ENCODE measurements at regions not wholly inside any gene's neighbourhood (a gene's known extent, or its start where the extent isn't known, plus 50 kb on each side); places are given as distances from the start of the nearest gene placed in this dataset.

DNA sequence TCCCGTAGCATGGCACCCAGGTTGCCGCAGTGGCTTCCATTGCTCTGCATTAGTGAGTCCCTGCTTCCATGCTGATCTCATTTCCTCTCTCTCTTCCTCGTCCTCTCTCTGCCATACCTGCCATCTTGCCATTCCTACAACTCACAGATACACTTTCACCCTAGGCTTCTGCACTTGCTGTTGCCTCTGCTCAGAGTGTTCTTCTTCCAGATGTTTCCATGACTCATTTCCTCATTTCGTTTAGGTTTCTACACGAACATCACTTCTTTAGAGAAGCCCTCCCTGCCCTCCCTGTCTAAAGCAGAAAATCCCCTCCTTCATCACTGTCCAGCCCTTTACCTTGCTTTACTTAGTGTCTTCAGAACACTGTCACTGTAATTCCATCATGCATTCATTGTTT, 115.2 kb upstream of the WWC1 start:
- WGBS, 2 donors, result 73 to 78% methylated on average over 5 of the region's 5 CpGs

DNA sequence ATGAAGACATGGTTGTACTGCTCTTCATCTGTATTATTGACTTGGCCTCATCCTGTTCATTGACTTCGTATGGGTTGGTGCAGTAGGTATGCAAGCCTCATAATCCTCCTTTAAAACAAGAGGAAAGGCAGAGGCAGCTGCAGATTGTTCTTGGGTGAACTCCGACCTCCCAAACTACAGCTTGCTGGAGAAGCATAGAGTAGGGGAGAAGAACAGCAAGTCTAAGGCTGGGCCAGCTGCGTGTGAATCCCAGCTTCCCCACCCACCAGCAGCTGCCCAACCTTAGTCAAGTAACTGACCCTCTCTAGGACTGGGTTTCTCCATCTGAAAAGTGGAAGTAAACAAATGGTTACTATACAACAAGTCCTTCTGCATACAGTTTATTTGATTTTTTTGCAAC, 114.5 kb upstream of the WWC1 start:
- WGBS, 2 donors, result 75 to 83% methylated on average over 3 of the region's 3 CpGs
- Histone ChIP-seq H3K27me3 (ENCODE audit: control insufficient read depth in 1 of 2, insufficient read depth in 2 of 2, low read length in 2 of 2) (no peaks in the 10 kb centered on the region), H3K4me3 (ENCODE audit: low read depth in 1 of 2, low read length in 2 of 2) (no peak overlapping the region), H3K36me3 (ENCODE audit: control insufficient read depth in 2 of 2, insufficient read depth in 2 of 2, low read length in 1 of 2) (no peaks in the 10 kb centered on the region), H3K9me3 (ENCODE audit: control insufficient read depth in 2 of 2, insufficient read depth in 1 of 2, low read depth in 1 of 2, low read length in 1 of 2) (no peaks in the 10 kb centered on the region), H3K4me1 (ENCODE audit: control insufficient read depth in 2 of 2, insufficient read depth in 2 of 2, low read length in 1 of 2) (no peaks in the 10 kb centered on the region), H3K27ac (ENCODE audit: low read depth in 2 of 2, low read length in 1 of 2) (no peak overlapping the region)

More for the DNA sequence above, 115.2 kb upstream of the WWC1 start:
- Histone ChIP-seq H3K36me3 (ENCODE audit: control insufficient read depth in 2 of 2, insufficient read depth in 2 of 2, low read length in 1 of 2) (no peaks in the 10 kb centered on the region), H3K4me1 (ENCODE audit: control insufficient read depth in 2 of 2, insufficient read depth in 2 of 2, low read length in 1 of 2) (no peaks in the 10 kb centered on the region), H3K27ac (ENCODE audit: low read depth in 2 of 2, low read length in 1 of 2) (no peak overlapping the region), H3K9me3 (ENCODE audit: control insufficient read depth in 2 of 2, insufficient read depth in 1 of 2, low read depth in 1 of 2, low read length in 1 of 2) (no peaks in the 10 kb centered on the region), H3K4me3 (ENCODE audit: low read depth in 1 of 2, low read length in 2 of 2) (no peak overlapping the region), H3K27me3 (ENCODE audit: control insufficient read depth in 1 of 2, insufficient read depth in 2 of 2, low read length in 2 of 2) (no peaks in the 10 kb centered on the region)

DNA sequence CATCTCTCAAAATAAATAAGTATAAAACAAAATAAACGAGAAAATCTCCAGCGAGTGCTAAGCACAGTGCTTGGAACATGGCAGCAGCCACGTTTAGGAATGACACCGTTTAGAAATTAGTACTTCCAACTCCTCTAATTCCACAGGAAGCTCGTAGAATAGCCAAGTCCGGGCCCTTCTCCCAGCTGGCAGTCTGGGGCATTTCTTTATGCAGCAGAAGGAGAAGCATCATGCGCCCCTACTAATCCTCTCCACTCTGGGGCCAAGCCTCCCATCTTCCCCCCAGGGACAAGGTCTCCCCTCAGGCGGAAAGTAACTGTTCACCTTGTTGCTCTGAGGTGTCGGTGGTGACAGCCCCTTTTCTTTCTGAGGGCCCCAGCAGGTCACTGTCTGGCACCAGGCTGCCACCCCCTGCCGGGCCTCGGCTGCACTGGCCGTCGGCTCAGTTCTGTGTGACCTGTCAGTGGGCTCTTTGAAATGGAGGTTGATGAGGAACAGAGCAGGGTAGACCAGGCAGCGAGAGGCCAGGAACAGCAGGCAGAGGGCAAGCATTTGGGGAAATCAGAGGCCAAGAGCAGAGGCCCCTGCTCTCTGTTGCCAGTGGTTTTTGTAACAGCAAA, 113.5 kb upstream of the WWC1 start:
- Histone ChIP-seq H3K27ac (ENCODE audit: low read depth in 2 of 2, low read length in 1 of 2) (peak overlapping the region in 1 of 2 donors; percentile 5), H3K4me3 (ENCODE audit: low read depth in 1 of 2, low read length in 2 of 2) (no peak overlapping the region), H3K36me3 (ENCODE audit: control insufficient read depth in 2 of 2, insufficient read depth in 2 of 2, low read length in 1 of 2) (no peaks in the 10 kb centered on the region), H3K9me3 (ENCODE audit: control insufficient read depth in 2 of 2, insufficient read depth in 1 of 2, low read depth in 1 of 2, low read length in 1 of 2) (no peaks in the 10 kb centered on the region), H3K27me3 (ENCODE audit: control insufficient read depth in 1 of 2, insufficient read depth in 2 of 2, low read length in 2 of 2) (no peaks in the 10 kb centered on the region), H3K4me1 (ENCODE audit: control insufficient read depth in 2 of 2, insufficient read depth in 2 of 2, low read length in 1 of 2) (no peaks in the 10 kb centered on the region)
- 60 to 61% methylated on average over 14 of the region's 14 CpGs for WGBS, 2 donors

GRCh38 chr5:168179192-168179593, 112.3 kb upstream of the WWC1 start:
- Histone ChIP-seq H3K4me3 (ENCODE audit: low read depth in 1 of 2, low read length in 2 of 2) (no peak overlapping the region), H3K36me3 (ENCODE audit: control insufficient read depth in 2 of 2, insufficient read depth in 2 of 2, low read length in 1 of 2) (no peaks in the 10 kb centered on the region), H3K27me3 (ENCODE audit: control insufficient read depth in 1 of 2, insufficient read depth in 2 of 2, low read length in 2 of 2) (no peaks in the 10 kb centered on the region), H3K27ac (ENCODE audit: low read depth in 2 of 2, low read length in 1 of 2) (no peak overlapping the region), H3K9me3 (ENCODE audit: control insufficient read depth in 2 of 2, insufficient read depth in 1 of 2, low read depth in 1 of 2, low read length in 1 of 2) (no peaks in the 10 kb centered on the region), H3K4me1 (ENCODE audit: control insufficient read depth in 2 of 2, insufficient read depth in 2 of 2, low read length in 1 of 2) (no peaks in the 10 kb centered on the region)
- WGBS, 2 donors, result 21 to 47% methylated on average over 1 of the region's 1 CpG

DNA sequence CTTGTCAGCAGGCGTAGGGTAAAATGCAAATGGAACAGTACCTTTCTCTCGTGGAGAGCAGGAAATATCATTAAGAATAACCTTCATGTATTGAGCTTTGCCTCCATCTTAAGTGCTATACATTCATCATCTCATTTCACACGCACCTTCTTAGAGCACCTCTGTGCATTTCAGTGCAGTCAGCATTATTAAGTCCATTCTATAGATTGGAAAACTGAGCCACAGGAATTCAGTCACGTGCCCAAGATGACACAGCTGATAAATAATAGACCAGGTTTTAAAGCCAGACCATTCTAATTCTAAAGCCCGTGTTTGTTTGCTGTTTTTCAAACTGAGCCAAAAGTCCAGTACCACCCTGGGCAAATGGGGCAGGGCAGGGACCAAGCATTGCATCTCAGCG, 109.2 kb upstream of the WWC1 start:
- Histone ChIP-seq H3K4me1 (ENCODE audit: control insufficient read depth in 2 of 2, insufficient read depth in 2 of 2, low read length in 1 of 2) (no peaks in the 10 kb centered on the region), H3K4me3 (ENCODE audit: low read depth in 1 of 2, low read length in 2 of 2) (no peak overlapping the region), H3K36me3 (ENCODE audit: control insufficient read depth in 2 of 2, insufficient read depth in 2 of 2, low read length in 1 of 2) (no peaks in the 10 kb centered on the region), H3K27ac (ENCODE audit: low read depth in 2 of 2, low read length in 1 of 2) (no peak overlapping the region), H3K9me3 (ENCODE audit: control insufficient read depth in 2 of 2, insufficient read depth in 1 of 2, low read depth in 1 of 2, low read length in 1 of 2) (no peaks in the 10 kb centered on the region), H3K27me3 (ENCODE audit: control insufficient read depth in 1 of 2, insufficient read depth in 2 of 2, low read length in 2 of 2) (no peaks in the 10 kb centered on the region)
- WGBS, 2 donors, result 85 to 87% methylated on average over 6 of the region's 6 CpGs

GRCh38 chr5:168184103-168184502, 107.3 kb upstream of the WWC1 start:
- no peaks in the 10 kb centered on the region for H3K36me3 ChIP-seq (ENCODE audit: control insufficient read depth in 2 of 2, insufficient read depth in 2 of 2, low read length in 1 of 2)
- WGBS, 2 donors, result 91 to 95% methylated on average over 2 of the region's 2 CpGs
- H3K4me1 ChIP-seq (ENCODE audit: control insufficient read depth in 2 of 2, insufficient read depth in 2 of 2, low read length in 1 of 2), result no peaks in the 10 kb centered on the region
- no peak overlapping the region for H3K4me3 ChIP-seq (ENCODE audit: low read depth in 1 of 2, low read length in 2 of 2)
- no peaks in the 10 kb centered on the region for H3K27me3 ChIP-seq (ENCODE audit: control insufficient read depth in 1 of 2, insufficient read depth in 2 of 2, low read length in 2 of 2)
- H3K27ac ChIP-seq (ENCODE audit: low read depth in 2 of 2, low read length in 1 of 2), result no peak overlapping the region
- no peaks in the 10 kb centered on the region for H3K9me3 ChIP-seq (ENCODE audit: control insufficient read depth in 2 of 2, insufficient read depth in 1 of 2, low read depth in 1 of 2, low read length in 1 of 2)

GRCh38 chr5:168186289-168187074, 105.0 kb upstream of the WWC1 start:
- Histone ChIP-seq H3K27me3 (ENCODE audit: control insufficient read depth in 1 of 2, insufficient read depth in 2 of 2, low read length in 2 of 2) (no peaks in the 10 kb centered on the region), H3K4me3 (ENCODE audit: low read depth in 1 of 2, low read length in 2 of 2) (no peak overlapping the region), H3K4me1 (ENCODE audit: control insufficient read depth in 2 of 2, insufficient read depth in 2 of 2, low read length in 1 of 2) (no peaks in the 10 kb centered on the region), H3K27ac (ENCODE audit: low read depth in 2 of 2, low read length in 1 of 2) (no peak overlapping the region), H3K36me3 (ENCODE audit: control insufficient read depth in 2 of 2, insufficient read depth in 2 of 2, low read length in 1 of 2) (no peaks in the 10 kb centered on the region), H3K9me3 (ENCODE audit: control insufficient read depth in 2 of 2, insufficient read depth in 1 of 2, low read depth in 1 of 2, low read length in 1 of 2) (no peaks in the 10 kb centered on the region)
- 84 to 88% methylated on average over 18 of the region's 18 CpGs for WGBS, 2 donors

- H3K9me3 ChIP-seq (ENCODE audit: control insufficient read depth in 2 of 2, insufficient read depth in 1 of 2, low read depth in 1 of 2, low read length in 1 of 2), result no peaks in the 10 kb centered on the region
- WGBS, 2 donors, result 78 to 86% methylated on average over 6 of the region's 6 CpGs
- H3K4me3 ChIP-seq (ENCODE audit: low read depth in 1 of 2, low read length in 2 of 2), result no peak overlapping the region
- H3K36me3 ChIP-seq (ENCODE audit: control insufficient read depth in 2 of 2, insufficient read depth in 2 of 2, low read length in 1 of 2), result no peaks in the 10 kb centered on the region
- no peak overlapping the region for H3K27ac ChIP-seq (ENCODE audit: low read depth in 2 of 2, low read length in 1 of 2)
- no peaks in the 10 kb centered on the region for H3K27me3 ChIP-seq (ENCODE audit: control insufficient read depth in 1 of 2, insufficient read depth in 2 of 2, low read length in 2 of 2)
- no peaks in the 10 kb centered on the region for H3K4me1 ChIP-seq (ENCODE audit: control insufficient read depth in 2 of 2, insufficient read depth in 2 of 2, low read length in 1 of 2)
Observed at GRCh38 chr5:168187614-168188013, 103.8 kb upstream of the WWC1 start.

DNA sequence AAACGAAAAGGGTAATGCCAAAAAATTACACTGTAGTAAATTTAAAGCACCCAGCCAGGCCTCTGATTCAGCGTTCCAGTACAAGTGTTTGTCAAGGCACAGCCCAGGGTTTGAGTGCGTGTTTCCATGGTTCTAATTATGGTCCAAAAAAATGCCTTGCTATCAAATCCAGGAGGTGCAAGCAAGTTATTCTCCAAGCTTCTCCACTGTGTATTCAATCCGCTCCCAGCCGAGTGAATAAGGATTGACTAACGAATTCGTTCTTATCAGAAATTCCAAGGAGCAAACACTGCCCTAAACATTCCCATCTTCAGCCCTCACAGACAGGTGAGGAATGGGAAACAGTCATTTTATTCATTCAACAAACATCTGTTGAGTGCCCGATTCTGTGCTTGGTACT, 103.3 kb upstream of the WWC1 start:
- no peak overlapping the region for H3K4me3 ChIP-seq (ENCODE audit: low read depth in 1 of 2, low read length in 2 of 2)
- no peaks in the 10 kb centered on the region for H3K36me3 ChIP-seq (ENCODE audit: control insufficient read depth in 2 of 2, insufficient read depth in 2 of 2, low read length in 1 of 2)
- no peak overlapping the region for H3K27ac ChIP-seq (ENCODE audit: low read depth in 2 of 2, low read length in 1 of 2)
- WGBS, 2 donors, result 91 to 92% methylated on average over 8 of the region's 8 CpGs
- no peaks in the 10 kb centered on the region for H3K9me3 ChIP-seq (ENCODE audit: control insufficient read depth in 2 of 2, insufficient read depth in 1 of 2, low read depth in 1 of 2, low read length in 1 of 2)
- no peaks in the 10 kb centered on the region for H3K27me3 ChIP-seq (ENCODE audit: control insufficient read depth in 1 of 2, insufficient read depth in 2 of 2, low read length in 2 of 2)
- no peaks in the 10 kb centered on the region for H3K4me1 ChIP-seq (ENCODE audit: control insufficient read depth in 2 of 2, insufficient read depth in 2 of 2, low read length in 1 of 2)

GRCh38 chr5:168192120-168192519, 99.3 kb upstream of the WWC1 start:
- Histone ChIP-seq H3K27ac (ENCODE audit: low read depth in 2 of 2, low read length in 1 of 2) (no peak overlapping the region), H3K27me3 (ENCODE audit: control insufficient read depth in 1 of 2, insufficient read depth in 2 of 2, low read length in 2 of 2) (no peaks in the 10 kb centered on the region), H3K4me3 (ENCODE audit: low read depth in 1 of 2, low read length in 2 of 2) (no peak overlapping the region), H3K36me3 (ENCODE audit: control insufficient read depth in 2 of 2, insufficient read depth in 2 of 2, low read length in 1 of 2) (no peaks in the 10 kb centered on the region), H3K4me1 (ENCODE audit: control insufficient read depth in 2 of 2, insufficient read depth in 2 of 2, low read length in 1 of 2) (no peaks in the 10 kb centered on the region), H3K9me3 (ENCODE audit: control insufficient read depth in 2 of 2, insufficient read depth in 1 of 2, low read depth in 1 of 2, low read length in 1 of 2) (no peaks in the 10 kb centered on the region)
- WGBS, 2 donors, result 90 to 91% methylated on average over 4 of the region's 4 CpGs
